ENCODE measurements at regions not wholly inside any gene's neighbourhood (a gene's known extent, or its start where the extent isn't known, plus 50 kb on each side); places are given as distances from the start of the nearest gene placed in this dataset.

DNA sequence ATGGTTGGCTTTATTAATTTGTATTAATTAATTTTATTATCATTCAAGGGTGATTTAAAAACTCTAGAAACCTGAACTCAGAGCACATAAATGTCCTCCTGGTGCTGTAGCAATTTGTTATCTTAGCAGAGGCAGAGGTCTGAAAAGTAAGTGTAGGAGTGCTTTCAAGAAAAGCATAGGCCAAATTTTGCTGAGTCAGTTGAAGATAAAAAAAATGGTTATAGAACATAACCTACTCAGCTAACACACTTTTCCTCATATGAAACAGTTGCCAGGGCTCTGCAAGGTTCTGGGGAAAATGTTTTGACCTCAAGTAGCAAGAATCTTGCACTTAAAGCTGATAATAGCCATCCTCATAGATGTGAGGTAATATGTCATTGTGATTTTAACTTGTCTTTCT, 53.5 kb upstream of the CHODL start:
- DNase-seq (ENCODE audit: low spot score): no peak

DNA sequence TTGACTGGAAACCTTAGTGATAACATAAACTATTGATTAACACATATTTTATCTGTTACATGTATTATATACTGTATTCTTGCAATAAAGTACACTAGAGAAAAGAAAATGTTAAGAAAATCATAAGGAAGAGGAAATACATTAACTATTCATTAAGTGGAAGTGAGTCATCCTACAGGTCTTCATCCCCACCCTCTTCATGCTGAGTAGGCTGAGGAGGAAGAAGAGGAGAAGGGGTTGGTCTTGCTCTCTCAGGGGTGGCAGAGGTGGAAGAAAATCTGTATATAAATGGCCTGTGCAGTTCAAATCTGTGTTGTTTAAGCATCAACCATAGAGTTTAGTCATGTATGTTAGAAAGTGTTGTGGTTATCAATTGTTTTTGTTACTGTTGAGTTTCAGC, 66.1 kb upstream of the CHODL start:
- no peak for DNase-seq (ENCODE audit: low spot score)

DNA sequence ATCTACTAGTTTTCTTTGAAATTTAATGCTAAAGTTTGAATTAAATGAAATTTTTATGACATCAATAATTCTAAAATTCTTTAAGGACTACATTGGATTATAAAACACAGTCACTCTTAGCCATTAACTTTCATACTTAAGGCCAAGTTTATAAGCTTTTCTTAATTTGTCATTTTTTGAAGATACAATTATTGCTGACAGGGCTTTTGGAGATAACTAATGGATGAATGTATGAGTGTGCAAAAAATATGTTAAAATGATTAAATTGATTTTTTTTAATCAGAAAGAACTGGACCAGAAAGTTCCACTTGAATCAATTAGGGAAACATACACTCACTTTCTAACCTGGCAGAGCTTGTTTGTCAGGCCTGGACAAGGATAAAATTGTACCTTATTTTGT, 70.3 kb upstream of the CHODL start:
- DNase-seq (ENCODE audit: low spot score): no peak

GRCh38 chr21:18170829-18171228, 73.8 kb upstream of the CHODL start:
- DNase-seq (ENCODE audit: low spot score): no peak

DNA sequence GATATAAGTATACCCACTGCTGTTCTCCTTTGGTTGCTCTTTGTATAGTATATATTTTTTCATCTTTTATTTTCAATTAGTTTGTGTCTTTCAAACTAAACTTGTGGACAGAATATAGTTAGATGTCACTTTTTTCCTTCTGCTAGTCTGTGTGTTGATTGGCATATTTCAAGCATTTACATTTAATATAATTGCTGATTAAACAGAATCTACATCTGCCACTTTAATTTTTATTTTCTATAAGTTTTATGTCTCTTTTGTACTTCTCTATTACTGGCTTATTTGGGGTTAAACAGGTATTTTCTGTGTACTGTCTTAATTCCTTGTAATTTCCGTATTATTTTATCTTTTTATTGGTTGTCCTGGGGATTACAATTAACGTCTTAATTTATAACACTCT, 74.4 kb upstream of the CHODL start:
- DNase-seq (ENCODE audit: low spot score): no peak

- DNase-seq (ENCODE audit: low spot score): no peak
Observed at GRCh38 chr21:18168108-18168507, 76.5 kb upstream of the CHODL start.

GRCh38 chr21:18164933-18165332, 79.7 kb upstream of the CHODL start:
- DNase-seq (ENCODE audit: low spot score): no peak

DNA sequence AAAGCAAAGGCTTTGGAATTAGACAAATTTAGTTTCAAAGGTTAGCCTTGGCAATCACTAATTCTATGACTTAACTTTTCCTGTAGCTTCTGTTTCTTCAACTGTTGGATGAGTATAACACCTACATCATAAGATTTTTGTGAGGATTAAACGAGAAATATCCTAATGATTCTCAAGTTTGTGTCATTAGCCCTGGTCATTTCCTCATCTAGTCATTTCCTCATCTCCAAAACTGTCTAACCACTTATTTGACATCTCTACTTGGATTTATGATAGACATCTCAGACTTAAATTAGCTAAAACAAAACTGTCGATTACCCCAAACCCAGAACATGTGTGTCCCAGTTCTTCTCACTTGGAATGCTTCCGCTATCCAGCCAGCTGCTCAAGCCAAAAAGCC, 80.2 kb upstream of the CHODL start:
- DNase-seq (ENCODE audit: low spot score): no peak

DNA sequence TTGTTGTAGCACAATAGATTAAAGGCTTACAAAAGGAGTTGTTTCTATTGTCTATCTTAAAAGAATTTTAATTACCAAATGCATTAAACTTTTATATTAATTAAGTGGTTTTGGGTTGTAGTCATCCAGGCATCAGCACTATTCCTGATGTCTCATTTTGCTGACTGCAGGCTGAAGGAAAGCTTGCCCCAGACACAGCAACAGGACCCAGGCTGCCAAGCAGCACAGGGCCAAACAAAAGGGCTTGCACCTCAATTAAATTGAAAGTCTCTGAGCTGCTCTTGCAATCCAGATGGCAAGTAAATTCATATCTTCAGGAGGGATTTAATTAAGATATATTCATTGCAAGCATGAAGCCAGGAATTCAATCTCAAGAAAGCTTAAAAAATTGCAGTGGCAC, 80.7 kb upstream of the CHODL start:
- DNase-seq (ENCODE audit: low spot score): no peak

GRCh38 chr21:18161841-18162240, 82.8 kb upstream of the CHODL start:
- DNase-seq (ENCODE audit: low spot score): no peak

- no peak for DNase-seq (ENCODE audit: low spot score)
Observed at GRCh38 chr21:18157406-18157805, 87.2 kb upstream of the CHODL start.

DNA sequence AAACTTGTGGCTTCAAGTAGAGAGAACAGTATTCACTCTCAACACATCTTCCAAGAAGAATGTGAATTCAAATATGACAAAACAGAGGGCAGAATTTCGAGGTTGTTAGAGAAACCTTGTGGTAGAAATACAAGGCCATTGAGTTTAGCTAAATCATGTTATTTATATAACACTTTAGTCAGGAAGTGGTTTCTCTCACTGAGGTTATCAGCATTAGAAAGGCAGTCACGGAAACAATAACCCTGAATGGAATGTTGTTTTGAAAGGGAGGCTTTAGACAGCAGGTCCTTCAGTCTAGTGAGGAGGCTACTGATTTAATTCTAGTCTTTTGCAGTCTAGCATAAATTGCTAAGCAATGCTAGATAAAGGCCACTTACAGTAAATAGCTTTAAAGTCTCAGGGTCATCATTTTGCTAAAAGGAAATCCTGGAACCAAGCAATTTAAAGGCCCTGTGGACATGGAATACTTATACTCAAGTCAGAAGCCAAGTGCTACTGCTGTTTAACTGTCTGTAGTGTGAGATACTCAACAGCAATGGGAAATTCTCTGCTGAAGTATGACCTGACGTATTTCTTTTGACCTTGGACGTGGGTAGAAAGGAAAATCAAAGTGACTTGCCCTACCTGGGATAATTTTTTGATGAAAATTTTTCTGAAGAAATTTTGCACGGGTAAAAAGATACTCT, 89.0 kb upstream of the CHODL start:
- DNase-seq (ENCODE audit: low spot score): peak; percentile 3

- no peak for DNase-seq (ENCODE audit: low spot score)
Observed at GRCh38 chr21:18153063-18153462, 91.6 kb upstream of the CHODL start.

DNA sequence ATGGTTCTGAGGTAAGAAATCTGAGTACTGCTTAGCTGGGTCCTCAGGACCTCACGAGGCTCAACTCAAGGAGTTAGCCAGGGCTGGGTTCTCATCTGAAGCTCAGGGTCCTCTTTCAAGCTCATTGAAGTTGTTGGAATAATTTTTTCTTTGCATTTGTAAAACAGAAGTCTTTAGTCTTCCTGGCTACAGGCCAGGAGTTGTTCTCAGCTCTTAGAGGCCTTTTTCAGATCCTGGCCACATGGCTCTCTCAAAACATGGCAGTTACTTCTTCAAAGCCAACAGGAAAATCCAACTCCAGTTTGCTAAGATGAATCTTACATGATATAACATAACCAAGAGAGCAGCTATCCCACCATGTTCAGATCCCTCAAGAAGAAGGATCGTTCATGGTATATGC, 92.3 kb upstream of the CHODL start:
- DNase-seq (ENCODE audit: low spot score): no peak

GRCh38 chr21:18151046-18151445, 93.6 kb upstream of the CHODL start:
- no peak for DNase-seq (ENCODE audit: low spot score)

GRCh38 chr21:18148401-18148800, 96.2 kb upstream of the CHODL start:
- DNase-seq (ENCODE audit: low spot score): no peak

DNA sequence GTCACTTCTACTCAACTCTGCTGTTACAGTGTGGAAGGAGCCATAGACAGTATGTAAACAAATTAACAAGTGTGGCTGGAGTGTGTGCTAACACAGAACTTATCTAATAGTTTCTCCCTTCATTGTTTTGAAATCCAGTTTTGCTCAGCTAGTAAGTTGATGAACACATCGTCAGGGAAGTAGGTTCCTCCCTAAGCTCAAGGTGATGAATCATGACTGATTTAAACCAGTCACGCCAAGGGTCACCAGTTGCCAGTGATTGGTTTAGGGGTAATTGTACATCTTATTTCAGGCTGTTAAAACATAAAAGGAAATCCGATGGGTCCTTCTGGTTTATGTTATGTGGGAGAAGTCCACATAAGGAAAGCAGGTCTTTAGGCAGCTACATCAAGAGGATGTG, 97.0 kb upstream of the CHODL start:
- DNase-seq (ENCODE audit: low spot score): no peak

DNA sequence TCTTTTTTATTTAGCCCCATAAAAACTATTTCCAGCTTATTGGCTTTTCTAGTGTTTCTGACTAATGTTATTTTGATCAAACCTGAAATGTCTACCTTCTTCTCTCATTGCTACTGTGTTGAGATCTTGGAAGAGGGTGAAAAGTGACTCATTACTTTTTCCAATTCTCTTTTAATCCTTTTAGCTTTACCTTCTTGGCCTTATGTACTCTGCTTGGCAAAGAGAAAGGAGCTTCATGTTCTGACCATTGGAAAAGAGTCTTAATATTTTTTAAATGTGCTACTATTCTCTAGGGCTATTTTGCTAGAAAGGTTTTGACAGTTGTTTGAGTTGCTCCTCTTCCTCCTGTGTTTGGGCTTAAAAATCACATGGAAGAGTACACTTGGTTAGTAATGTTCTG, 97.8 kb upstream of the CHODL start:
- DNase-seq (ENCODE audit: low spot score): no peak

DNA sequence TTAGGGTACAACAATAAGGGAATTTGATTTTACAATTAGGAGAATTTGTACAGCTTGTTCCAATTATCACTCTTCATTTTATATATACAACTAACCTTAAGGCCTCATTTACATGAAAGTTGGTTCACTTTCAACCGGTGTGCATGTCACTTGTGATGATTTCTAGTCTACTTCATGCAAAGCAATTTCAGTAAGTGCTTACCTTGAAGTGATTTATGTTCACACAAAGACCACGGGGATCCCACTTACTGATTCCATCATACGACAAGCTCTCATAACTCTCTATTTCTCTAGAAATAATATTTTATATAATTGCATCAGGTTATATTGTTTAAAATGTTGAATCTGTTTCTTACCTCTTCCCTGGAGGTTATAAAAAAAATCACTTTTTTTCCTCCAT, 100.3 kb upstream of the CHODL start:
- no peak for DNase-seq (ENCODE audit: low spot score)

- no peak for DNase-seq (ENCODE audit: low spot score)
Observed at GRCh38 chr21:18142655-18143054, 102.0 kb upstream of the CHODL start.

DNA sequence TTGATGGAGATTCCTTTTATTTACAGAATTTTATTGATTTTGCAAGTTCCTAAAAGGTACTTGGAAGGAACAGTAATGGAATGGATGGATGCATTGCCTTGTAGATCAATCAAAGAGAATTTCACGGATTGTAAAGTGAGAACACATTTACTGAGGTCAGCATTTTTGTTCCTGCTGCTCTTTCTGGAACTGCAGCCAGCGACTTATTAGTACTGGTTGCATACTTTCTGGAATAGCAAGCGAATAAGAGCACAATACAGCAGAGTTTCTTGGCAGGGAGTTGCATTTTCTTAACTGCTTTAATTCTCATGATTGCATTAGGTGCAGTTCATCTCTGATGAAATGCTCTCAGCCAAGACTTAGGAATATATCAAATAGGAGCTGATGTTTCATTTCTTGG, 106.1 kb upstream of the CHODL start:
- DNase-seq (ENCODE audit: low spot score): no peak

GRCh38 chr21:18129526-18129925, 115.1 kb upstream of the CHODL start:
- DNase-seq (ENCODE audit: low spot score): no peak

DNA sequence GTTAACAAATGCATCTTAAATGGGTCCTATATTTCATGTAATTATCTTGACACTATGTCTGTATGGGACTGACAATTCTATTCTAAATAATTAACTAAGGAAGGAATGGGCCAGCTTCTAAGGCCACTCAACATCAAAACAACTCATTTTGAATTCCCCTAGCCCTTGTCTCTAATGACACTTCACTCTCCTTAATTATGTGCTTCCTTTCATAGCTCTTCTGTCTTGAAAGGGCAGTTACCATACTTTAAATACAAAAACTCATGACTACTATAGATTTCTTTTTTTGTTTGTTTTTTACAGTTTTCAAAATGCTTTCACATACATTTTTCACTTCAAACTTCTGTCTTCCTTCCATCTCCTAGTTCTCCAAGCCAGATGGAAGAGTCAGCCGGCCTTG, 126.1 kb upstream of the CHODL start:
- no peak for DNase-seq (ENCODE audit: low spot score)

DNA sequence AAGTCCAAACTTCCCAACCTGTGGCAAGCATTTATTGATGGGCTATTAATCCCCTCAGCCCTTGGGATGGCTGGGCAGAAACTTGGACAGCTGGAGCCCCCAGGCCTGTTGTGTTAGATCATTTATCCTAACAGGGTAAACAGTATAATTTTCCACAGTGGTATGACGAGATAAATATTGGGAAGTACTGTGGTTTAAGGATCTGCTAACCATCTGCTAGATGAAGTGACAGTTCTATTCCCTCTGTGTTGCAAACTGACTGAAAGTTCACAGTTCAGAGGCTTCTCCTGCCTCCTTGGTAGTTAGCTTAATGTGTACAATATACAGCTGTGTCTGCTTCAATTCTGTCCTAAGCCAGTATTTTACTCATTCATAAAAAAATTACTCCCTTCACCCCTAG, 127.5 kb upstream of the CHODL start:
- DNase-seq (ENCODE audit: low spot score): no peak

- DNase-seq (ENCODE audit: low spot score): no peak
Observed at GRCh38 chr21:18114810-18115209, 129.8 kb upstream of the CHODL start.
